ENCODE measurements at regions not wholly inside any gene's neighbourhood (a gene's known extent, or its start where the extent isn't known, plus 50 kb on each side); places are given as distances from the start of the nearest gene placed in this dataset.

- no peak overlapping the region for H3K4me3 ChIP-seq (ENCODE audit: low read depth, low read length)
- no peak for TF ChIP-seq CTCF (conservative IDR thresholded peaks at IDR 0.05; ENCODE audit: low read depth, low read length)
- no peak for DNase-seq (ENCODE audit: low read depth)
Observed at GRCh38 chr4:177957596-177958360, 515.5 kb upstream of the AGA start.

GRCh38 chr4:177960566-177960965, 518.3 kb upstream of the AGA start:
- H3K4me3 ChIP-seq (ENCODE audit: low read depth, low read length) = no peak overlapping the region
- DNase-seq (ENCODE audit: low read depth) = no peak
- TF ChIP-seq CTCF (conservative IDR thresholded peaks at IDR 0.05; ENCODE audit: low read depth, low read length) = no peak

- TF ChIP-seq CTCF (conservative IDR thresholded peaks at IDR 0.05; ENCODE audit: low read depth, low read length) = no peak
- no peak for DNase-seq (ENCODE audit: low read depth)
- H3K4me3 ChIP-seq (ENCODE audit: low read depth, low read length) = no peak overlapping the region
Observed at GRCh38 chr4:177961761-177962380, 519.6 kb upstream of the AGA start.

- no peak for TF ChIP-seq CTCF (conservative IDR thresholded peaks at IDR 0.05; ENCODE audit: low read depth, low read length)
- no peak overlapping the region for H3K4me3 ChIP-seq (ENCODE audit: low read depth, low read length)
- no peak for DNase-seq (ENCODE audit: low read depth)
Observed at GRCh38 chr4:177964061-177964460, 521.8 kb upstream of the AGA start.

- no peak overlapping the region for H3K4me3 ChIP-seq (ENCODE audit: low read depth, low read length)
- peak; percentile 64 for DNase-seq (ENCODE audit: low read depth)
- no peak for TF ChIP-seq CTCF (conservative IDR thresholded peaks at IDR 0.05; ENCODE audit: low read depth, low read length)
Observed at GRCh38 chr4:177964693-177965168, 522.5 kb upstream of the AGA start.

- no peak for DNase-seq (ENCODE audit: low read depth)
- TF ChIP-seq CTCF (conservative IDR thresholded peaks at IDR 0.05; ENCODE audit: low read depth, low read length) = no peak
Observed at GRCh38 chr4:177967328-177967727, 525.1 kb upstream of the AGA start.

More at GRCh38 chr4:177967328-177967727, 525.1 kb upstream of the AGA start:
- H3K4me3 ChIP-seq (ENCODE audit: low read depth, low read length) = no peak overlapping the region

Data from epithelial cell of proximal tubule (primary cell).